Esophagus muscularis mucosa (tissue), 3 donors: ENCODE measurements at regions not wholly inside any gene's neighbourhood (a gene's known extent, or its start where the extent isn't known, plus 50 kb on each side); places are given as distances from the start of the nearest gene placed in this dataset.

Source experiments
- POLR2A ChIP-seq: fragments of 450-650 bp; IDR thresholded peaks from one replicate; pipeline ENCODE4 v1.6.1; 2017; ENCODE audit warnings: antibody characterized with exemption, moderate library complexity, mild to moderate bottlenecking, low read depth
- TF ChIP-seq, protein P1 (sequence below), 3 experiments: fragments of 200-600 bp in 2 of 3; fragments of 450-650 bp in 1 of 3; sonication (generic) in 2 of 3; IDR thresholded peaks; one replicate each; pipeline ENCODE4 v1.5.1; 2017 to 2019; ENCODE audit warnings: antibody characterized with exemption in 3 of 3, mild to moderate bottlenecking in 2 of 3, moderate library complexity in 1 of 3

DNA sequence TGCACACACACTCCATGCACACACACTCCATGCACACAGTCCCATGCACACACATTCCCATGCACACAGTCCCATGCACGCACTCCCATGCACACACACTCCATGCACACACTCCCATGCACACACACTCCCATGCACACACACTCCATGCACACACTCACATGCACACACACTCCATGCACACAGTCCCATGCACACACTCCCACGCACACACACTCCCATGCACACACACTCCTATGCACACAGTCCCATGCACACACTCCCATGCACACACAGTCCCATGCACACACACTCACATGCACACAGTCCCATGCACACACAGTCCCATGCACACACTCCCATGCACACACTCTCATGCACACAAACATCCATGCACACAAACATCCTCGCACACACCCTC is 168.4 kb downstream of the TTLL2 start:
- TF ChIP-seq, protein P1, sequence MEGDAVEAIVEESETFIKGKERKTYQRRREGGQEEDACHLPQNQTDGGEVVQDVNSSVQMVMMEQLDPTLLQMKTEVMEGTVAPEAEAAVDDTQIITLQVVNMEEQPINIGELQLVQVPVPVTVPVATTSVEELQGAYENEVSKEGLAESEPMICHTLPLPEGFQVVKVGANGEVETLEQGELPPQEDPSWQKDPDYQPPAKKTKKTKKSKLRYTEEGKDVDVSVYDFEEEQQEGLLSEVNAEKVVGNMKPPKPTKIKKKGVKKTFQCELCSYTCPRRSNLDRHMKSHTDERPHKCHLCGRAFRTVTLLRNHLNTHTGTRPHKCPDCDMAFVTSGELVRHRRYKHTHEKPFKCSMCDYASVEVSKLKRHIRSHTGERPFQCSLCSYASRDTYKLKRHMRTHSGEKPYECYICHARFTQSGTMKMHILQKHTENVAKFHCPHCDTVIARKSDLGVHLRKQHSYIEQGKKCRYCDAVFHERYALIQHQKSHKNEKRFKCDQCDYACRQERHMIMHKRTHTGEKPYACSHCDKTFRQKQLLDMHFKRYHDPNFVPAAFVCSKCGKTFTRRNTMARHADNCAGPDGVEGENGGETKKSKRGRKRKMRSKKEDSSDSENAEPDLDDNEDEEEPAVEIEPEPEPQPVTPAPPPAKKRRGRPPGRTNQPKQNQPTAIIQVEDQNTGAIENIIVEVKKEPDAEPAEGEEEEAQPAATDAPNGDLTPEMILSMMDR (IDR thresholded peaks at IDR 0.05): no peak
- no peak for TF ChIP-seq POLR2A
